ENCODE measurements at regions not wholly inside any gene's neighbourhood (a gene's known extent, or its start where the extent isn't known, plus 50 kb on each side); places are given as distances from the start of the nearest gene placed in this dataset.

DNA sequence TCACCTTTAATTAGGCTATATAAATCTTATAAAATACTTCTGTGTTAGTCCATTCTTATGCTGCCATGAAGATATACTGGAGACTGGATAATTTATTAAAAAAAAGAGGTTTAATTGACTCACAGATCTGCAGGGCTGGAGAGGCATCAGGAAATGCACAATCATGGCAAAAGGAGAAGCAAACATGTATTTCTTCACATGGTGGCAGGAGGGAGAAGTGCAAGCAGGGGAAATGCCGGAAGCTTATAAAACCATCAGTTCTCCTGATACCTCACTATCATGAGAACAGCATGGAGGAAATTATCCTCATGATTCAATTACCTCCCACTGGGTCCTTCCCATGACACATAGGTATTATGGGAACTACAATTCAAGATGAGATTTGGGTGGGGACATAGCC is 504.4 kb downstream of the RIT2 start:
- Mint-ChIP-seq H3K27me3 (ENCODE audit: insufficient read depth, unreplicated experiment) (peaks cover 12% of the 10 kb centered on the region), H3K4me1 (ENCODE audit: insufficient read depth, unreplicated experiment) (no peaks in the 10 kb centered on the region), H3K9me3 (ENCODE audit: unreplicated experiment) (peaks cover 10% of the 10 kb centered on the region), H3K4me3 (ENCODE audit: unreplicated experiment) (no peak overlapping the region), H3K36me3 (ENCODE audit: insufficient read depth, unreplicated experiment) (peaks cover 6% of the 10 kb centered on the region), H3K27ac (ENCODE audit: low read depth, unreplicated experiment) (no peak overlapping the region)
- POLR2A ChIA-PET, result no interaction called here
- CTCF ChIA-PET, result no interaction called here
- DNase-seq (ENCODE audit: unreplicated experiment), result no peak
- intact Hi-C loops (cut with micrococcal nuclease), result no loop called here
- BruUV-seq (replicated peaks), result no TSS peak
- TF ChIP-seq CTCF (IDR thresholded peaks at IDR 0.05; ENCODE audit: unreplicated experiment), result no peak

- CTCF ChIA-PET, result interaction anchor here (1.7 kb wide), 1 partner anchor 19 kb away, joined by 8 read pairs; no protein-coding TSS in a partner anchor
- intact Hi-C loops (cut with micrococcal nuclease), result no loop called here
- DNase-seq (ENCODE audit: unreplicated experiment), result no peak
- TF ChIP-seq CTCF (IDR thresholded peaks at IDR 0.05; ENCODE audit: unreplicated experiment), result no peak
- no peaks in the 10 kb centered on the region for H3K4me1 Mint-ChIP-seq (ENCODE audit: insufficient read depth, unreplicated experiment)
- no peak overlapping the region for H3K27ac Mint-ChIP-seq (ENCODE audit: low read depth, unreplicated experiment)
- no TSS peak for BruUV-seq (replicated peaks)
- H3K36me3 Mint-ChIP-seq (ENCODE audit: insufficient read depth, unreplicated experiment), result no peaks in the 10 kb centered on the region
- POLR2A ChIA-PET, result no interaction called here
- peaks cover 8% of the 10 kb centered on the region for H3K9me3 Mint-ChIP-seq (ENCODE audit: unreplicated experiment)
- peaks cover 18% of the 10 kb centered on the region for H3K27me3 Mint-ChIP-seq (ENCODE audit: insufficient read depth, unreplicated experiment)
- no peak overlapping the region for H3K4me3 Mint-ChIP-seq (ENCODE audit: unreplicated experiment)
These were observed 500.7 kb downstream of the RIT2 start for GRCh38 chr18:42614619-42615293.

DNA sequence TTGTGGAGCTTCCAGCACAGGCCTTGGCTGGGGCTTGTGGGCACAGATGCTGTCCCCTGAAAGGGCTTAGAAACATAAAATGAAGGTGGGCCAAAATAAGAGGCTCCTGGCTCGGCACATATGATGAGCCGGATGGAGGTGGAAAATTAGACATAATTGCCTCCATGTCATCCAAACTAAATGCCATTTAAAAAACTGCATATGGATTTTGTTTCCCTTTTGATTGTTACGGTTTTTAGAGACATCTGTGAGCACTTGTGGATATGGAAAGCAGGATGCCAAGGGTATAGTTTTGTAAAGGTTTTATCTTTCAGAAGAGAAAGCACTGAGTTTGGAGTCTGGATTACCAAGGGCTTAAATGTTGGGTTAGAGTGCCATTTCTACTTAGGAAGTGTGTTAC is 498.3 kb downstream of the RIT2 start:
- no TSS peak for BruUV-seq (replicated peaks)
- no peak for DNase-seq (ENCODE audit: unreplicated experiment)
- ChIA-PET POLR2A (no interaction called here), CTCF (interaction anchor here (0.9 kb wide), 1 partner anchor 12 kb away, joined by 3 read pairs; no protein-coding TSS in a partner anchor)
- TF ChIP-seq CTCF (IDR thresholded peaks at IDR 0.05; ENCODE audit: unreplicated experiment), result no peak
- Mint-ChIP-seq H3K4me3 (ENCODE audit: unreplicated experiment) (no peak overlapping the region), H3K9me3 (ENCODE audit: unreplicated experiment) (peaks cover 8% of the 10 kb centered on the region), H3K4me1 (ENCODE audit: insufficient read depth, unreplicated experiment) (no peaks in the 10 kb centered on the region), H3K27me3 (ENCODE audit: insufficient read depth, unreplicated experiment) (peaks cover 18% of the 10 kb centered on the region), H3K27ac (ENCODE audit: low read depth, unreplicated experiment) (no peak overlapping the region), H3K36me3 (ENCODE audit: insufficient read depth, unreplicated experiment) (no peaks in the 10 kb centered on the region)
- intact Hi-C loops (cut with micrococcal nuclease), result no loop called here

DNA sequence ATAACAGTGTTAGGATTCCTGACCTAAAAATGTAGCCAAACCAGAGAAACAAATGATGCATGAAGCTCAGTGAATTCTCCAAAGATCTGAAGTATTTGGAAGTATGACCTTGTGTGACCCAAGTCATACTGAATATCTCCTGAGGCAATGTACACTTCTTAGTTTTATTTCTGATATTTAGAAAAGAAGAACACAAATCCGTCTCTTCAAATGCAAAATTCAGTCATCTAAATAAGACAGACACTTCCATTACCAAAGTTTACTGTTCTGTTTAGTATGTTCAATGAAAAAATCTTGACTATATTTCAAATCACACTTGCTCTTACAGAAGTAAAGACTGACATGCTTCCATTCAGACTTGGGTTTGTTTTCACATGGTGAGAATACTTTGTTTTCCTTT is 495.7 kb downstream of the RIT2 start:
- CTCF ChIA-PET, result interaction anchor here (1.9 kb wide), 1 partner anchor 24 kb away, joined by 8 read pairs; no protein-coding TSS in a partner anchor
- no peak overlapping the region for H3K4me3 Mint-ChIP-seq (ENCODE audit: unreplicated experiment)
- no peak for DNase-seq (ENCODE audit: unreplicated experiment)
- H3K36me3 Mint-ChIP-seq (ENCODE audit: insufficient read depth, unreplicated experiment), result no peaks in the 10 kb centered on the region
- no peak overlapping the region for H3K27ac Mint-ChIP-seq (ENCODE audit: low read depth, unreplicated experiment)
- POLR2A ChIA-PET, result no interaction called here
- intact Hi-C loops (cut with micrococcal nuclease), result no loop called here
- no peaks in the 10 kb centered on the region for H3K4me1 Mint-ChIP-seq (ENCODE audit: insufficient read depth, unreplicated experiment)
- no TSS peak for BruUV-seq (replicated peaks)
- no peak for TF ChIP-seq CTCF (IDR thresholded peaks at IDR 0.05; ENCODE audit: unreplicated experiment)
- H3K27me3 Mint-ChIP-seq (ENCODE audit: insufficient read depth, unreplicated experiment), result peaks cover 18% of the 10 kb centered on the region
- H3K9me3 Mint-ChIP-seq (ENCODE audit: unreplicated experiment), result peaks cover 8% of the 10 kb centered on the region
